DND-41 (cell line): ENCODE measurements at regions not wholly inside any gene's neighbourhood (a gene's known extent, or its start where the extent isn't known, plus 50 kb on each side); places are given as distances from the start of the nearest gene placed in this dataset.

Experiments used
- CTCF ChIP-seq: IDR thresholded peaks from 2 replicates; pipeline ENCODE4 v1.5.1; 2012; ENCODE audit warnings: borderline replicate concordance, low read length, moderate library complexity, mild to moderate bottlenecking; ENCODE audit not compliant: poor library complexity, severe bottlenecking; ENCODE audit errors: extremely low read depth
- EZH2 ChIP-seq: IDR thresholded peaks from 3 replicates; pipeline ENCODE4 v1.6.1; 2012; ENCODE audit warnings: borderline replicate concordance, low read depth, mild to moderate bottlenecking, moderate library complexity, low read length, inconsistent platforms; ENCODE audit not compliant: severe bottlenecking

GRCh38 chr4:134085496-134085895, 116.1 kb downstream of the PABPC4L start:
- TF ChIP-seq CTCF (no peak), EZH2 (no peak)
